Lower lobe of right lung (tissue), 2 donors: ENCODE measurements at regions not wholly inside any gene's neighbourhood (a gene's known extent, or its start where the extent isn't known, plus 50 kb on each side); places are given as distances from the start of the nearest gene placed in this dataset.
"Not testable (repeated sequence)": the region's sequence is repeated elsewhere in the genome, so short reads cannot be mapped to it uniquely, and the experiment has no call there.

Experiments used
- ATAC-seq, 2 donors: fragments of 200-7000 bp; cut with Tn5 transposase; one replicate each; pipeline ENCODE4 v1.9.1; 2020 to 2022; ENCODE audit warnings: mild to moderate bottlenecking in 2 of 2, moderate library complexity in 2 of 2
- DNase-seq: peaks from one replicate; pipeline ENCODE4 v3.0.0-alpha.2; 2020
- H3K27ac ChIP-seq: fragments of 200-600 bp; one replicate; pipeline ENCODE4 v1.8.0; 2022
- H3K27me3 ChIP-seq: fragments of 200-600 bp; one replicate; pipeline ENCODE4 v1.8.0; 2022; ENCODE audit warnings: low read depth
- H3K36me3 ChIP-seq: fragments of 200-600 bp; one replicate; pipeline ENCODE4 v1.8.0; 2022; ENCODE audit warnings: mild to moderate bottlenecking
- H3K4me1 ChIP-seq: fragments of 200-600 bp; one replicate; pipeline ENCODE4 v1.8.0; 2022
- H3K4me3 ChIP-seq: fragments of 200-600 bp; one replicate; pipeline ENCODE4 v1.8.0; 2022; ENCODE audit warnings: mild to moderate bottlenecking
- H3K9me3 ChIP-seq: fragments of 200-600 bp; one replicate; pipeline ENCODE4 v1.8.0; 2022
- CTCF ChIP-seq: fragments of 200-600 bp; IDR thresholded peaks from one replicate; pipeline ENCODE4 v1.8.0; 2022; ENCODE audit warnings: antibody characterized with exemption, mild to moderate bottlenecking
- intact Hi-C: fragments of 100-400 bp; cut with DNase I; formaldehyde crosslinking; loops from one replicate; pipeline ENCODE4 v1.11.0; 2022
- donor health status: DM: no; HTN: yes; CAD: no; lungs with severe emphysema.

- peak in 1 of 2 donors; percentile 29 for ATAC-seq
- Histone ChIP-seq H3K4me3 (no peak overlapping the region), H3K36me3 (no peaks in the 10 kb centered on the region), H3K27me3 (no peaks in the 10 kb centered on the region), H3K4me1 (no peaks in the 10 kb centered on the region), H3K9me3 (no peaks in the 10 kb centered on the region), H3K27ac (no peak overlapping the region)
- no peak for DNase-seq
- intact Hi-C loops = no loop called here
- TF ChIP-seq CTCF = no peak
Observed at GRCh38 chr13:40043764-40044163, 388.3 kb downstream of the COG6 start.

- intact Hi-C loops = no loop called here
- Histone ChIP-seq H3K4me3 (no peak overlapping the region), H3K4me1 (no peaks in the 10 kb centered on the region), H3K9me3 (no peaks in the 10 kb centered on the region), H3K27me3 (no peaks in the 10 kb centered on the region), H3K36me3 (no peaks in the 10 kb centered on the region), H3K27ac (no peak overlapping the region)
- TF ChIP-seq CTCF = no peak
- no peak for DNase-seq
- ATAC-seq = no peak
Observed at GRCh38 chr13:40047322-40047771, 391.9 kb downstream of the COG6 start.

GRCh38 chr13:40048551-40048950, 393.1 kb downstream of the COG6 start:
- intact Hi-C loops = no loop called here
- H3K9me3 ChIP-seq = no peaks in the 10 kb centered on the region
- no peaks in the 10 kb centered on the region for H3K4me1 ChIP-seq
- no peak for TF ChIP-seq CTCF
- H3K27me3 ChIP-seq = no peaks in the 10 kb centered on the region
- H3K36me3 ChIP-seq = no peaks in the 10 kb centered on the region
- H3K27ac ChIP-seq = no peak overlapping the region
- ATAC-seq (no peak), DNase-seq (no peak)
- no peak overlapping the region for H3K4me3 ChIP-seq

GRCh38 chr13:40052954-40053353, 397.5 kb downstream of the COG6 start:
- ATAC-seq (no peak), DNase-seq (no peak)
- intact Hi-C loops = no loop called here
- Histone ChIP-seq H3K4me3 (no peak overlapping the region), H3K27ac (no peak overlapping the region), H3K9me3 (no peaks in the 10 kb centered on the region), H3K36me3 (no peaks in the 10 kb centered on the region), H3K27me3 (no peaks in the 10 kb centered on the region), H3K4me1 (no peaks in the 10 kb centered on the region)
- TF ChIP-seq CTCF = no peak

GRCh38 chr13:40053401-40053800, 397.9 kb downstream of the COG6 start:
- no peak overlapping the region for H3K27ac ChIP-seq
- no peaks in the 10 kb centered on the region for H3K27me3 ChIP-seq
- H3K4me1 ChIP-seq = no peaks in the 10 kb centered on the region
- no peak overlapping the region for H3K4me3 ChIP-seq
- TF ChIP-seq CTCF = no peak
- H3K36me3 ChIP-seq = no peaks in the 10 kb centered on the region
- no peak for ATAC-seq
- DNase-seq = no peak
- H3K9me3 ChIP-seq = no peaks in the 10 kb centered on the region
- intact Hi-C loops = no loop called here

GRCh38 chr13:40054422-40054821, 399.0 kb downstream of the COG6 start:
- H3K4me1 ChIP-seq, intact Hi-C loops, H3K4me3 ChIP-seq: not testable (repeated sequence)

More at GRCh38 chr13:40054422-40054821, 399.0 kb downstream of the COG6 start:
- H3K36me3 ChIP-seq, H3K27me3 ChIP-seq, H3K27ac ChIP-seq, DNase-seq, H3K9me3 ChIP-seq, ATAC-seq: not testable (repeated sequence)
